ENCODE measurements at regions not wholly inside any gene's neighbourhood (a gene's known extent, or its start where the extent isn't known, plus 50 kb on each side); places are given as distances from the start of the nearest gene placed in this dataset.

- no peak for DNase-seq
- intact Hi-C loops (cut with micrococcal nuclease; ENCODE audit: unreplicated experiment): no loop called here
- Histone ChIP-seq H3K4me3 (no peak overlapping the region), H3K4me1 (replicated peaks; ENCODE audit: insufficient read depth) (no peaks in the 10 kb centered on the region), H2AFZ (no peak overlapping the region), H4K20me1 (ENCODE audit: insufficient read depth) (no peaks in the 10 kb centered on the region), H3K9me2 (ENCODE audit: insufficient read depth) (no peaks in the 10 kb centered on the region), H3K79me2 (ENCODE audit: low read depth) (no peaks in the 10 kb centered on the region), H3K36me3 (ENCODE audit: low read depth) (no peaks in the 10 kb centered on the region), H3K27me3 (ENCODE audit: insufficient read depth, low read depth) (no peaks in the 10 kb centered on the region), H3K27ac (no peak overlapping the region), H3F3A (ENCODE audit: insufficient read depth, low read depth) (no peaks in the 10 kb centered on the region), H3K9me3 (ENCODE audit: insufficient read depth, low read depth) (no peaks in the 10 kb centered on the region), H3K4me2 (no peak overlapping the region)
- BruUV-seq (replicated peaks): no TSS peak
- POLR2A ChIA-PET (ENCODE audit: unreplicated experiment): no interaction called here
- TF ChIP-seq EZH2 (IDR thresholded peaks at IDR 0.05; ENCODE audit: low read depth): no peak
- TF ChIP-seq, protein P1, sequence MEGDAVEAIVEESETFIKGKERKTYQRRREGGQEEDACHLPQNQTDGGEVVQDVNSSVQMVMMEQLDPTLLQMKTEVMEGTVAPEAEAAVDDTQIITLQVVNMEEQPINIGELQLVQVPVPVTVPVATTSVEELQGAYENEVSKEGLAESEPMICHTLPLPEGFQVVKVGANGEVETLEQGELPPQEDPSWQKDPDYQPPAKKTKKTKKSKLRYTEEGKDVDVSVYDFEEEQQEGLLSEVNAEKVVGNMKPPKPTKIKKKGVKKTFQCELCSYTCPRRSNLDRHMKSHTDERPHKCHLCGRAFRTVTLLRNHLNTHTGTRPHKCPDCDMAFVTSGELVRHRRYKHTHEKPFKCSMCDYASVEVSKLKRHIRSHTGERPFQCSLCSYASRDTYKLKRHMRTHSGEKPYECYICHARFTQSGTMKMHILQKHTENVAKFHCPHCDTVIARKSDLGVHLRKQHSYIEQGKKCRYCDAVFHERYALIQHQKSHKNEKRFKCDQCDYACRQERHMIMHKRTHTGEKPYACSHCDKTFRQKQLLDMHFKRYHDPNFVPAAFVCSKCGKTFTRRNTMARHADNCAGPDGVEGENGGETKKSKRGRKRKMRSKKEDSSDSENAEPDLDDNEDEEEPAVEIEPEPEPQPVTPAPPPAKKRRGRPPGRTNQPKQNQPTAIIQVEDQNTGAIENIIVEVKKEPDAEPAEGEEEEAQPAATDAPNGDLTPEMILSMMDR (conservative IDR thresholded peaks at IDR 0.05): no peak
- CTCF ChIA-PET: no interaction called here
These were observed 740.7 kb upstream of the SLIT2 start for GRCh38 chr4:19510993-19511392.

- TF ChIP-seq, protein P1 (conservative IDR thresholded peaks at IDR 0.05): no peak
- no peak for TF ChIP-seq EZH2 (IDR thresholded peaks at IDR 0.05; ENCODE audit: low read depth)
- H4K20me1 ChIP-seq (ENCODE audit: insufficient read depth): no peaks in the 10 kb centered on the region
- intact Hi-C loops (cut with micrococcal nuclease; ENCODE audit: unreplicated experiment): no loop called here
- no peak overlapping the region for H3K4me2 ChIP-seq
- BruUV-seq (replicated peaks): no TSS peak
- H3K27ac ChIP-seq: no peak overlapping the region
- H3K9me3 ChIP-seq (ENCODE audit: insufficient read depth, low read depth): no peaks in the 10 kb centered on the region
- no peaks in the 10 kb centered on the region for H3K9me2 ChIP-seq (ENCODE audit: insufficient read depth)
- ChIA-PET POLR2A (ENCODE audit: unreplicated experiment) (no interaction called here), CTCF (no interaction called here)
- no peak for DNase-seq
- no peak overlapping the region for H3K4me3 ChIP-seq
- no peaks in the 10 kb centered on the region for H3K4me1 ChIP-seq (replicated peaks; ENCODE audit: insufficient read depth)
- H3K79me2 ChIP-seq (ENCODE audit: low read depth): no peaks in the 10 kb centered on the region
- no peaks in the 10 kb centered on the region for H3K36me3 ChIP-seq (ENCODE audit: low read depth)
- H3K27me3 ChIP-seq (ENCODE audit: insufficient read depth, low read depth): no peaks in the 10 kb centered on the region
- no peak overlapping the region for H2AFZ ChIP-seq
- H3F3A ChIP-seq (ENCODE audit: insufficient read depth, low read depth): no peaks in the 10 kb centered on the region
These were observed 743.3 kb upstream of the SLIT2 start for GRCh38 chr4:19508442-19508841.

GRCh38 chr4:19497705-19498104 lies 754.0 kb upstream of the SLIT2 start:
- Histone ChIP-seq H3K9me3 (ENCODE audit: insufficient read depth, low read depth) (no peaks in the 10 kb centered on the region), H3K27ac (no peak overlapping the region), H3K79me2 (ENCODE audit: low read depth) (no peaks in the 10 kb centered on the region), H3K4me1 (replicated peaks; ENCODE audit: insufficient read depth) (no peaks in the 10 kb centered on the region), H3K9me2 (ENCODE audit: insufficient read depth) (no peaks in the 10 kb centered on the region), H2AFZ (no peak overlapping the region), H3K4me2 (no peak overlapping the region), H3K27me3 (ENCODE audit: insufficient read depth, low read depth) (no peaks in the 10 kb centered on the region), H3F3A (ENCODE audit: insufficient read depth, low read depth) (no peaks in the 10 kb centered on the region), H3K4me3 (no peak overlapping the region), H4K20me1 (ENCODE audit: insufficient read depth) (no peaks in the 10 kb centered on the region), H3K36me3 (ENCODE audit: low read depth) (no peaks in the 10 kb centered on the region)
- TF ChIP-seq, protein P1 (conservative IDR thresholded peaks at IDR 0.05): no peak
- no peak for TF ChIP-seq EZH2 (IDR thresholded peaks at IDR 0.05; ENCODE audit: low read depth)
- BruUV-seq (replicated peaks): no TSS peak
- intact Hi-C loops (cut with micrococcal nuclease; ENCODE audit: unreplicated experiment): no loop called here
- ChIA-PET CTCF (no interaction called here), POLR2A (ENCODE audit: unreplicated experiment) (no interaction called here)
- no peak for DNase-seq

All from PC-9 (cell line).